Immature natural killer cell (primary cell): ENCODE measurements at regions not wholly inside any gene's neighbourhood (a gene's known extent, or its start where the extent isn't known, plus 50 kb on each side); places are given as distances from the start of the nearest gene placed in this dataset.

Source experiments
- DNase-seq, 3 donors: peaks; one replicate each; pipeline ENCODE4 v3.0.0; 2022; ENCODE audit warnings: mixed read lengths in 1 of 3
- H3K27ac Mint-ChIP-seq, 6 donors: one replicate each; pipeline ENCODE4 v1.8.0; 2020; ENCODE audit warnings: mixed read lengths in 6 of 6, mild to moderate bottlenecking in 5 of 6, inconsistent platforms in 4 of 6, moderate library complexity in 3 of 6
- H3K27me3 Mint-ChIP-seq, 3 donors: one replicate each; pipeline ENCODE4 v1.8.0; 2020 to 2021; ENCODE audit warnings: low read depth in 3 of 3, mild to moderate bottlenecking in 3 of 3, mixed read lengths in 3 of 3, moderate library complexity in 3 of 3, inconsistent platforms in 1 of 3
- H3K36me3 Mint-ChIP-seq, 3 donors: one replicate each; pipeline ENCODE4 v1.8.0; 2020; ENCODE audit warnings: mixed read lengths in 3 of 3, inconsistent platforms in 2 of 3, mild to moderate bottlenecking in 2 of 3
- H3K4me1 Mint-ChIP-seq, 2 donors: one replicate each; pipeline ENCODE4 v1.8.0; 2020; ENCODE audit warnings: inconsistent platforms in 2 of 2, mild to moderate bottlenecking in 2 of 2, mixed read lengths in 2 of 2, moderate library complexity in 1 of 2
- H3K4me3 Mint-ChIP-seq, 5 donors: one replicate each; pipeline ENCODE4 v1.8.0; 2020; ENCODE audit warnings: mild to moderate bottlenecking in 5 of 5, mixed read lengths in 5 of 5, inconsistent platforms in 3 of 5, moderate library complexity in 3 of 5
- H3K9me3 Mint-ChIP-seq, 6 donors: one replicate each; pipeline ENCODE4 v1.8.0; 2020; ENCODE audit warnings: mild to moderate bottlenecking in 6 of 6, mixed read lengths in 6 of 6, inconsistent platforms in 4 of 6, moderate library complexity in 3 of 6

DNA sequence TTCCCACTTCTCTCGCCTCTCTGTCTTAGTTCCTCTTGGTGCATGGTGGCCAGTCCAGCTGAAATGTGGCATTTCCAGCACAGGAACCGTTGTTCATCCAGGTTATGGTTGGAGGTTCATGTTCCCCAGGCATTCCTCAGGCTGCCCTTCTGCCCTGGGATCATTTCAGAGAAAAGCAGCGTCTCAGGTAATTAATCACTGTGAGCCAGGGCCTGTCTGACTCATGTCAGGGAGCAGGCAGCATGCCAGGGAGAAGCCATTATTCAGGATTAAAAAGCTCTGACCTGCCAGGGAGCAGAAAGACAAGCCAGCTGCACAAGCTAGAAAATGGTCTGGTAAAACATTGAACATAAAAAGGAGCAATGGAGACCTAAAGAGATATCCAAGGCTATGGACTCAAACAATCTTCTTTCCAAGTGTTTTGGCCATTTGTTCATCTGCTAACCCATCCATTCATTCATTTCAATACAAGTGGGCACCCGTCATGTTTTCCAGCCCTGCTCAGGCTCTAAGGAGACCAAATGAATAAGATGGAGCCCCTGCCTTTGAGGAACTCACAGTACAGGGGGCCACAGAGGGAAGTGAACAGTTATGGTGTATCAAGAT is 241.4 kb downstream of the DRD1 start:
- Mint-ChIP-seq H3K27me3 (peaks cover 0 to 2% (median 1%) of the 10 kb centered on the region in 3 donors), H3K27ac (no peak overlapping the region), H3K9me3 (no peaks in the 10 kb centered on the region), H3K4me3 (no peak overlapping the region), H3K36me3 (no peaks in the 10 kb centered on the region), H3K4me1 (no peaks in the 10 kb centered on the region)
- DNase-seq = no peak

DNA sequence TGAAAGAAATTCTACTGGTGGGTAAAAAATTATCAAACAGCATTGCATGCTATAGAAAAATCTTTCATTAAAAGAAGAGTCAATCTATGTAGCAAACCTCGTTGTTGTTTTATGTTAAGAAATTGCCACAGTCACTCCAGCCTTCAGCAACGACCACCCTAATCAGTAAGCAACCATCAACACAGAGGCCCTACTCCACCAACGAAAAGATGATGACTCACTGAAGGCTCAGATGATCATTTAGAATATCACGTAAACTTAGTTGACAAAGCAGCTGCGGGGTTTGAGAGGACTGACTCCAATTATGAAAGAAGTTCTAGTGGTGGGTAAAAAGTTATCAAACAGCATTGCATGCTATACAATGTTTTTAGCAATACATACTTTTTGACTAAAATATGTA is 242.6 kb downstream of the DRD1 start:
- Mint-ChIP-seq H3K27me3 (peaks cover 0 to 2% (median 1%) of the 10 kb centered on the region in 3 donors), H3K36me3 (no peaks in the 10 kb centered on the region), H3K27ac (no peak overlapping the region), H3K9me3 (no peaks in the 10 kb centered on the region), H3K4me3 (no peak overlapping the region), H3K4me1 (no peaks in the 10 kb centered on the region)
- no peak for DNase-seq

DNA sequence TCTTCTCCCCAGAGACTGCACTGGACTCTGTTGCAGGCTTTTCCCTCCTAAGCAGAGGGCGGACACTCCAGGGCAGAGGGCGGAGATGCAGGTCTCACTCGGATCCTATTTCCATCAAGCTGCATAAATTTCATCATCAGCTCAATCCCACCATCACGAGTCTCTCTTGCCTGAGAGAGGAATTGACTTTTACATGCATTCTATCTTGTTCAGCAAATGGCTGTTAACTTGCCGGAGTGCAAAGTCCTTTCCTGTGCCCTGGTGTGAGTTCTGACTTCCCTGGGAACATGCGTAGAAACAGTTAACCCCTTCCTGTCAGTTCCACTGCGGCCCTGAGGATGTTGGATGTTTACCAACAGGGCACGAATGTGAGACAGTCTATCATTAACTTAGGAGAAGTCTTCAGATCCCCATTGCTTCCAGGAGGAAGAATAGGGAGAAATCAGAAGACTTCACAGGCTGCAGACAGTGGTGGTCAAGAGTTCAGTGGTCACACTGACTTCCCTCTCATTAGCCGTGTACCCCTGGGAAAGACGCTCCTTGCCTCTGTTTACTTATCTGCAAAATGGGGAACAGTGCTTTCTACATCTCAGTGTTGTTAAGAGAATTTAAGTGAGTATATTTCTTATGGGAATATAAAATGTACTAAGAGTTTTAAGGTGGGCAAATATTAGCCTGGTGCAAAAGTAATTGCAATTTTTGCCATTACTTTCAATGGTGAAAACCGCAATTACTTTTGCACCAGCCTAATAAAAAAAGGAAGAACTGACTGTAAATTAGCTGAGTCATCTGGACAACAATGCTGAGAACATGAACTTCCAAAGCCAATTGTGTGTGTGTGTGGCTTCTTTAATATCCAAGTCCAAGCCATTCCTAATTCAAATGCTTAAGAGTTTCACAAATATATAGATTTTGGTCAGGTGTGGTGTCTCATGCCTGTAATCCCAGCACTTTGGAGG is 248.0 kb downstream of the DRD1 start:
- peaks cover 0 to 2% (median 2%) of the 10 kb centered on the region in 3 donors for H3K27me3 Mint-ChIP-seq
- DNase-seq = no peak
- H3K9me3 Mint-ChIP-seq = peaks cover 0 to 5% (median 0%) of the 10 kb centered on the region in 6 donors
- no peaks in the 10 kb centered on the region for H3K36me3 Mint-ChIP-seq
- H3K27ac Mint-ChIP-seq = no peak overlapping the region
- no peaks in the 10 kb centered on the region for H3K4me1 Mint-ChIP-seq
- no peak overlapping the region for H3K4me3 Mint-ChIP-seq

DNA sequence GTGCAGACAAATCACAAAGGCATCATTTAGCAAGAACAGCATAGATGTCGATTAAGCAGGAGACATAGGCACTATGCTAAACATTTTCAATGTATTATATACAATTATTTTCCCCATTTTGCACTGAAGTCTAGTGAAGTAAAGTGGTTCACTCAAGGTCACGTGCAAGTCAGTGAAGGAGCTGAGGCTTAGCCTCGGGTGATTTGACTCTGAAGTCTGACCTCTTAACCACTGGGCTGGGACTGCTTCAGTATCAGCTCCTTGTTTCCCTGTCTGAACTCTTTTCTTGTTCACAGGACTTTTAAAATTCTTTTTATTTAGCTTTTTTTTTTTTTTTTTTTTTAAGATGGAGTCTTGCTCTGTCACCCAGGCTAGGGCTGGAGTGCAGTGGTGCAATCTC is 262.7 kb downstream of the DRD1 start:
- no peaks in the 10 kb centered on the region for H3K4me1 Mint-ChIP-seq
- H3K27ac Mint-ChIP-seq = no peak overlapping the region
- no peaks in the 10 kb centered on the region for H3K9me3 Mint-ChIP-seq
- no peak for DNase-seq
- no peak overlapping the region for H3K4me3 Mint-ChIP-seq
- H3K27me3 Mint-ChIP-seq = peaks cover 0 to 4% (median 0%) of the 10 kb centered on the region in 3 donors
- H3K36me3 Mint-ChIP-seq = no peaks in the 10 kb centered on the region

DNA sequence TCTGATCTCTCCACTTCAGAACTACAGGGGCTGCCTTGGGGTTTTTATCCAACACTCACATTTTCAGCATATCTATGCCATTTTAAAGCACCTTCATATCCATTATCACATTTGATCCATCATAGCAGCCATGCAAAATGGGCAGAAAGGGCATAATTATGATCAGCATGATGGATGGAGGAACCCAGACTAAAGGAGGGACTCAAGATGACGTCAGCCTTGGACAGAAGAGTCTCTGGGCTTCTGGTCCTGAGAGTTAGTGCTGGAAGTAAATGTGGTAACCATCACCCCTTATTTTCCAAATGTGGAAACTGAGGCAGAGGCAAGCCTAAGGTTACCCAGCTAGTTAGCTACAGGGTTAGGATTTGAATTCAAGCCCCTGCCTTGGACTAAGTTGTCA is 273.1 kb downstream of the DRD1 start:
- H3K27ac Mint-ChIP-seq = no peak overlapping the region
- no peaks in the 10 kb centered on the region for H3K4me1 Mint-ChIP-seq
- no peak for DNase-seq
- H3K4me3 Mint-ChIP-seq = no peak overlapping the region
- H3K9me3 Mint-ChIP-seq = no peaks in the 10 kb centered on the region
- no peaks in the 10 kb centered on the region for H3K36me3 Mint-ChIP-seq
- peaks cover 3 to 5% (median 3%) of the 10 kb centered on the region in 3 donors for H3K27me3 Mint-ChIP-seq

DNA sequence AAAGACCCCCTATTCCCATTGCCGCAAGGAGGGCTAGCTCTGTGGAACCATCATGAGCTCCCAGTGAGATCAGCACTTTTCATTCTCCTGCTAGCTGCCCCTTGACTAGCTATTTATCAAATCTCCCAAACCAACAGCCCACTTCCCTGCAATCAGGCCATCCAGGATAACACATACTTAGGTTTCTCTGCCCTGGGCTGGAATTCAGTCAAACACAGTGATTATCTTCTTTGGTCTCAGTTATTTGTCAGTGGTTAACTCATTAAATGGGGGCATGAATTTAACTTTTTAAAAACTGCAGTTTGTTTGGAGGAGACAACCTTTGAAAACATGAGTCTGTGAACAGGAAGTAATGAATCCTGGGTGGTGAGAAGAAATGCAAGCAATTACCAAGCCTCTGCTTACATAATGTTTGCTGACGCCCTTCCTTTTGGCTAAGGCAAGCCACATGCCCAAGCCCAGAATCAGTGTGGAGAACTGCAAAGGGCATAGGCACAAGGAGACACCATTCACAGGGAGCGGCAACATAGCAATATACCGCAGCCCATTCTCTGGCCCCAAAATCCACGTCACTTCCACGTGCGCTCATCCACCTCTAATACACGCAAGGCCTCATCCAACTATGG is 275.0 kb downstream of the DRD1 start:
- Mint-ChIP-seq H3K36me3 (no peaks in the 10 kb centered on the region), H3K4me3 (no peak overlapping the region), H3K27me3 (peaks cover 0 to 3% (median 2%) of the 10 kb centered on the region in 3 donors), H3K27ac (no peak overlapping the region), H3K9me3 (no peaks in the 10 kb centered on the region), H3K4me1 (no peaks in the 10 kb centered on the region)
- no peak for DNase-seq

DNA sequence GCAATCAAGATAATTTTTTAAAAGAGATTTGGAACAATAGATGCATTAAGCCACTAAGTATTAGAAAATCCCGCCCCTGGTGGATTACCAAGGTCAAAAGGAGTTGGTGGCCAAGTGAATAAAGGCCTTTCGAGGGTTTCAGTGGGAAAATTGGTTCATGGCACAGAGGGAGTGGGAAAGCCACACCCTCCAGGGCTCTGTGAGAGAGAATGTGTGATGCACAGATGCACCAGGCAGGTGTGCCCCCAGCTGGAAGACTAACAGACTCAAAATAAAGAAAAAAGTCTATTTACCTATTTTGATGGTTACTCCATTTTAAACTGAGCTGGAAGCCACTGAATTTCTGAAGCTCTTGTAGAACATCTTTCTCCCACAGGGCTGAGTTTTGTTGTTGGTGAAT is 278.0 kb downstream of the DRD1 start:
- Mint-ChIP-seq H3K36me3 (no peaks in the 10 kb centered on the region), H3K27me3 (peaks cover 0 to 2% (median 0%) of the 10 kb centered on the region in 3 donors), H3K9me3 (no peaks in the 10 kb centered on the region), H3K4me1 (no peaks in the 10 kb centered on the region), H3K4me3 (no peak overlapping the region), H3K27ac (no peak overlapping the region)
- no peak for DNase-seq

DNA sequence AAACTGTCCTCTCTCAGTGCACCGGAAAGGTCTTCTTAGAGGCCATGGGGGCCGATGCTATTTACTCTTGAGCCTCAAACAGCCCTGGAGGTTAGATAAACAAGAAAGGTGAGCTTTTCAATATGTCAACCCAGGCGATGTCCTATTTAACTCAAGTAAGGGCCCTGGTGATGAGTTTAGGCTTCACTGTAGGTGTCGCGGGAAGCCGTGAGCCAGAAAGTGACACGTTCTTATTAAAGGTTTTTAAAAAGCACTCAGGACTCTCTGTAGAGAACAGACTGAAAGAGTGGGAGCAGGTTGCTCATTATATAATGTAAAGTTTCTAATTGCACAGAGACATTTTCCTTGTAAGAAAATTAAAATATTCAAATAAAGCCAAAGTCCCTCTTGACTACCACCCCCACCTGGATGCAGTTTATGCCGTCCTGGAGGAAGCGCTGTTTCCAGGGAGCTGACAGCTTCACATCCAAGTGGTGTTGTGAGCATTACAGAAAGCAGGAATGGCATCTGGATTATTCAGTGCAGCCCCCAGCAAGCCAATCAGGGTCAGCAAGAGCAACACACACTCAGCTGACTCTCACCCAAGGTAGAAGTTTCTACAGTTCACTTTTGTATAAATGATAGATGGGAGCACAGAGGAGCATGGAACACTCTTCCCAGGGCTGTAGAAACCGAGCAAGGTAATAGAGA is 280.3 kb downstream of the DRD1 start:
- no peak overlapping the region for H3K4me3 Mint-ChIP-seq
- peaks cover 0 to 2% (median 0%) of the 10 kb centered on the region in 3 donors for H3K27me3 Mint-ChIP-seq
- no peaks in the 10 kb centered on the region for H3K36me3 Mint-ChIP-seq
- H3K9me3 Mint-ChIP-seq = no peaks in the 10 kb centered on the region
- DNase-seq = no peak
- H3K27ac Mint-ChIP-seq = no peak overlapping the region
- no peaks in the 10 kb centered on the region for H3K4me1 Mint-ChIP-seq

DNA sequence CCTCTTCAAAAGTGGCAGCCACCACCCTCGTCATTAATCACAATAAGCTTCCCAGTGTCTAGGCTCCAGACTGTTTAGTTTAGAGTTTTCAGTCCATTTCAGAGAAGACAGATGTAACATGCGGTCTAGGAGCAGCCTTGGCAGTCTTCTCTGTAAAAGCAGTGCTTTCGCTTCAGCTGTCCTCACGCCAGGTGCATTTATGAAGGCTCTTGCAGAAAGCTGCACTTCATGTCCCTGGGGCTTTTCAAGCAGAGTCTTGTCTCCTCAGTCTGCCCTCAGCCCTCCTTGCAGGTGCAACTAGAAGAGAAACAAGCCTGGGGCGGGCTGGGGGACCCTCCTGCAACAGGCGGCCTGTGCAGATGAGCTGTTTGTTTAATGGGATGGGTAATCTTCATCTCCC is 281.9 kb downstream of the DRD1 start:
- Mint-ChIP-seq H3K36me3 (no peaks in the 10 kb centered on the region), H3K4me3 (no peak overlapping the region), H3K9me3 (no peaks in the 10 kb centered on the region), H3K27ac (no peak overlapping the region), H3K4me1 (no peaks in the 10 kb centered on the region), H3K27me3 (peaks cover 0 to 2% (median 0%) of the 10 kb centered on the region in 3 donors)
- no peak for DNase-seq

DNA sequence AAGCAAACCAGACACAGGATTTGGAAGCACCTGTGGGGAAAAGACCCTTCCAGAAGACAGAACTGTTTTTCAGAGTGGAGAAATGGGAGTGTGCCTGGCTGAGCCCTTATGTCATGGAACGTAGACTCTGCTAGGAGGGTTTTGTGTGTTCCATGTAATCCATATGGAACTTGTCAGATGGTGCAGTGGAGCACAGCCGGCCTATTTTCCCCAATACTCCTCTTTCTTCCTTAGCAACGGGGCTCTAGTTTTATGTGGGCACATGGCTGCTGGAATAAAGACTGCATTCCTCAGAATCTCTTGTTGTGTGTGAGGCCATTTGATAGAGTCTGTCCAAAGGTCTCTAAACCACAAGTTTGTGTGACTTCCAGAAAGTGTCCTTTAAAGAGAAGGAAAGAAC is 284.0 kb downstream of the DRD1 start:
- H3K4me3 Mint-ChIP-seq = no peak overlapping the region
- no peaks in the 10 kb centered on the region for H3K36me3 Mint-ChIP-seq
- H3K9me3 Mint-ChIP-seq = peaks cover 0 to 3% (median 0%) of the 10 kb centered on the region in 6 donors
- no peak overlapping the region for H3K27ac Mint-ChIP-seq
- no peaks in the 10 kb centered on the region for H3K4me1 Mint-ChIP-seq
- H3K27me3 Mint-ChIP-seq = peaks cover 0 to 3% (median 0%) of the 10 kb centered on the region in 3 donors
- no peak for DNase-seq

DNA sequence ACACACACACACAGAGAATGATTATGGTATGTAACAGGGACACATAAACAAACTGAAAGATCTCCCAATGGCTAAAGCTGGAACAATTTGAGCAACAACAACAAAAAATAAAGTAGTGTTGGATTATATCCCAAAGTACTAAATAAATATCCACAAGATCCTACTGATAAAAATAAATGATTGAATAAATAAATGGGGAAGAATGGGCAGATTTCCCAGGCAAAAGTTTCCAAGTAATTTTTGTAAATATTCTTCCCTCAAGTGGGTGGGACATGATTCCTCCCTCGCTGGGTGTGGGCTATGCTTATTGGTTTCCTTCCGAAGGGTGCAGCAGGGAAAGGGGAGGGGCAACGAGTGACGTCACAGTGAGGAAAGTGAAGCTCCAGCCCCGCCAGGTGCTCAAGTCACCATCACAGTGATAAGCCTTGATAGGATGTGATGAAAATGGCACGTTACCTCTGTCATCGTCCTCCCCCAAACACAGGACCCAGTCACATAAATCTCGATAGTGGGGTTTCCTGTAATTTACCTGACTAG is 295.3 kb downstream of the DRD1 start:
- peaks cover 0 to 4% (median 0%) of the 10 kb centered on the region in 3 donors for H3K27me3 Mint-ChIP-seq
- no peak overlapping the region for H3K4me3 Mint-ChIP-seq
- no peak for DNase-seq
- peaks cover 0 to 8% (median 2%) of the 10 kb centered on the region in 3 donors for H3K36me3 Mint-ChIP-seq
- no peak overlapping the region for H3K27ac Mint-ChIP-seq
- no peaks in the 10 kb centered on the region for H3K4me1 Mint-ChIP-seq
- peaks cover 9 to 34% (median 18%) of the 10 kb centered on the region in 6 donors for H3K9me3 Mint-ChIP-seq

DNA sequence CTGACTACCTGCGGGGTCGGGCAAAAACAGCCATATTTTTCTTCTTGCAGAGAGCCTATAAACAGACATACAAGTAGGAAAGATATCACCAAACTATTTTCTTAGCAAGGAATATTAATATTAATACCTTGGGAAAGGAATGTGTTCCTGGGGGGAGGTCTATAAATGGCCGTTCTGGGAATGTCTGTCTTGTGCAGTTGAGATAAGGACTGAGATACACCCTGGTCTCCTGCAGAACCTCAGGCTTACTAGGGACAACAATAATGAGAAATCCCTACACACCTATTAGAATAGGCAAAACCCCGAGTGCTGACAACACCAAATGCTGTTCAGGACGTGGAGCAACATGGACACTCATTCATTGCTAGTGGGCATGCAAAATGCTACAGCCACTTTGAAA is 297.2 kb downstream of the DRD1 start:
- Mint-ChIP-seq H3K4me3 (no peak overlapping the region), H3K4me1 (no peaks in the 10 kb centered on the region), H3K27ac (no peak overlapping the region), H3K36me3 (peaks cover 0 to 8% (median 2%) of the 10 kb centered on the region in 3 donors), H3K9me3 (peaks cover 8 to 36% (median 16%) of the 10 kb centered on the region in 6 donors), H3K27me3 (peaks cover 0 to 4% (median 0%) of the 10 kb centered on the region in 3 donors)
- DNase-seq = no peak

DNA sequence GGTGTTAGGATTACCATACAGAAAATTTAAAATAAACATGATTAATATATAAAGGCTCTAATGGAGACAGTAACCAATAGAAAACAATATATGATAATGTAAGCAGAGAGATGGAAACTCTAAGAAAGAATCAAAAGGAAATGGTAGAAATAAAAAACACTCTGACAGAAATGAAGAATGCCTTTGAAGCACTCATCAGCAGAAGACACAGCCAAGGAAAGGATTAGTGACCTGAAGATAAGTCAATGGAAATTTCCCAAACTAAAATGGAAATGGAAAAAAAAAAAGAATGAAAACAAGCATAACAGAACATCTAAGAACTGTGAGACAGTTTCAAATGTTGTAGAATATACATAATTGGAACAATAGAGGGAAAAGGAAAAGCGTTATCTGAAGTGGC is 302.6 kb downstream of the DRD1 start:
- Mint-ChIP-seq H3K4me3 (no peak overlapping the region), H3K36me3 (no peaks in the 10 kb centered on the region), H3K9me3 (peaks cover 5 to 38% (median 15%) of the 10 kb centered on the region in 6 donors), H3K4me1 (no peaks in the 10 kb centered on the region), H3K27ac (no peak overlapping the region), H3K27me3 (peaks cover 0 to 7% (median 2%) of the 10 kb centered on the region in 3 donors)
- DNase-seq = no peak
